OCI-LY7 (cell line): ENCODE measurements at regions not wholly inside any gene's neighbourhood (a gene's known extent, or its start where the extent isn't known, plus 50 kb on each side); places are given as distances from the start of the nearest gene placed in this dataset.

ENCODE experiments used
- BruUV-seq: library from RNA; stranded (reverse); fragments of 400-500 nt; replicated peaks from 2 replicates; lab custom pipeline; 2021; lab: Mats Ljungman, UMichigan
- CTCF ChIA-PET: fragments of 300-600 bp; sonication (Branson Sonifier 250); formaldehyde crosslinking; loops from one replicate; lab custom pipeline; 2022; ENCODE audit warnings: antibody characterized with exemption; ENCODE audit not compliant: unreplicated experiment; lab: Charles Lee
- POLR2A ChIA-PET: fragments of 300-600 bp; sonication (Branson Sonifier 250); formaldehyde crosslinking; loops from one replicate; lab custom pipeline; 2022; ENCODE audit warnings: antibody characterized with exemption; lab: Charles Lee
- DNase-seq: peaks from one replicate; pipeline ENCODE4 v3.0.0-alpha.2; 2015; ENCODE audit warnings: low spot score
- H2AFZ ChIP-seq: fragments of 200-600 bp; sonication (generic), shearing (Covaris generic); 2 replicates; pipeline ENCODE4 v1.6.1; 2014; ENCODE audit warnings: mild to moderate bottlenecking, antibody characterized with exemption, low read length, moderate library complexity
- H3K27ac ChIP-seq: fragments of 200-600 bp; sonication (generic); 2 replicates; pipeline ENCODE4 v1.5.1; 2014; ENCODE audit warnings: mixed run types, low read depth, mild to moderate bottlenecking, moderate library complexity, low read length, inconsistent platforms; ENCODE audit not compliant: poor library complexity, severe bottlenecking
- H3K36me3 ChIP-seq: fragments of 200-600 bp; sonication (generic); 2 replicates; pipeline ENCODE4 v1.6.1; 2014; ENCODE audit warnings: mild to moderate bottlenecking, antibody characterized with exemption, low read length, moderate library complexity, mixed read lengths; ENCODE audit not compliant: insufficient read depth
- H3K4me1 ChIP-seq: fragments of 200-600 bp; sonication (generic); 2 replicates; pipeline ENCODE4 v1.5.1; 2014; ENCODE audit warnings: mild to moderate bottlenecking, low read length; ENCODE audit not compliant: insufficient read depth, poor library complexity, severe bottlenecking
- H3K4me2 ChIP-seq: fragments of 200-600 bp; sonication (generic); 2 replicates; pipeline ENCODE4 v1.6.1; 2014; ENCODE audit warnings: mild to moderate bottlenecking, low read length
- H3K4me3 ChIP-seq: fragments of 200-600 bp; sonication (generic); 2 replicates; pipeline ENCODE4 v1.5.1; 2014; ENCODE audit warnings: mild to moderate bottlenecking, low read depth, low read length; ENCODE audit not compliant: poor library complexity, severe bottlenecking
- H3K79me2 ChIP-seq: fragments of 200-600 bp; sonication (generic); 2 replicates; pipeline ENCODE4 v1.6.1; 2016; ENCODE audit warnings: low read depth, mild to moderate bottlenecking, low read length, moderate library complexity, mixed read lengths; ENCODE audit not compliant: insufficient read depth
- H3K9me2 ChIP-seq: fragments of 200-600 bp; sonication (generic); 2 replicates; pipeline ENCODE4 v1.6.1; 2016; ENCODE audit warnings: mild to moderate bottlenecking, low read length, mixed read lengths; ENCODE audit not compliant: insufficient read depth
- H3K9me3 ChIP-seq: fragments of 200-600 bp; sonication (generic); 2 replicates; pipeline ENCODE4 v1.6.1; 2014; ENCODE audit warnings: mild to moderate bottlenecking, mixed run types, low read length, mixed read lengths
- H4K20me1 ChIP-seq: fragments of 200-600 bp; sonication (generic); 2 replicates; pipeline ENCODE4 v1.6.1; 2014; ENCODE audit warnings: mild to moderate bottlenecking, antibody characterized with exemption, low read length, moderate library complexity, mixed read lengths; ENCODE audit not compliant: insufficient read depth
- CTCF ChIP-seq: fragments of 200-600 bp; sonication (generic); conservative IDR thresholded peaks from 2 replicates; pipeline ENCODE4 v1.5.1; 2014; ENCODE audit warnings: mild to moderate bottlenecking, antibody characterized with exemption, low read length, moderate library complexity, mixed read lengths
- EZH2phosphoT487 ChIP-seq: fragments of 200-600 bp; sonication (generic); IDR thresholded peaks from 2 replicates; pipeline ENCODE4 v1.6.1; 2018; ENCODE audit warnings: low read depth, borderline replicate concordance, mild to moderate bottlenecking, mixed run types, antibody characterized with exemption, low read length, moderate library complexity, mixed read lengths
- intact Hi-C: fragments of 100-400 bp; cut with micrococcal nuclease; formaldehyde crosslinking; loops from one replicate; pipeline ENCODE4 v1.10.0; 2022; ENCODE audit not compliant: unreplicated experiment

GRCh38 chr4:125501090-125501489 is 186.3 kb downstream of the FAT4 start:
- no peaks in the 10 kb centered on the region for H3K36me3 ChIP-seq
- H3K9me3 ChIP-seq, result no peaks in the 10 kb centered on the region
- no peaks in the 10 kb centered on the region for H3K4me1 ChIP-seq
- H3K4me3 ChIP-seq, result no peak overlapping the region
- no peak overlapping the region for H3K27ac ChIP-seq
- ChIA-PET POLR2A (interaction anchor here (0.9 kb wide), 1 partner anchor 12 kb away, joined by 3 read pairs; no protein-coding TSS in a partner anchor), CTCF (no interaction called here)
- H4K20me1 ChIP-seq, result no peaks in the 10 kb centered on the region
- no peaks in the 10 kb centered on the region for H3K9me2 ChIP-seq
- TF ChIP-seq CTCF (no peak), EZH2phosphoT487 (no peak)
- DNase-seq, result no peak
- H3K79me2 ChIP-seq, result no peaks in the 10 kb centered on the region
- no peak overlapping the region for H2AFZ ChIP-seq
- H3K4me2 ChIP-seq, result no peak overlapping the region
- no TSS peak for BruUV-seq
- intact Hi-C loops, result no loop called here

GRCh38 chr4:125501568-125501967 is 186.8 kb downstream of the FAT4 start:
- intact Hi-C loops, result no loop called here
- POLR2A ChIA-PET, result interaction anchor here (0.9 kb wide), 1 partner anchor 11 kb away, joined by 3 read pairs; no protein-coding TSS in a partner anchor
- Histone ChIP-seq H3K27ac (no peak overlapping the region), H3K4me3 (no peak overlapping the region), H2AFZ (no peak overlapping the region), H3K9me3 (no peaks in the 10 kb centered on the region), H3K4me2 (no peak overlapping the region), H4K20me1 (no peaks in the 10 kb centered on the region), H3K9me2 (no peaks in the 10 kb centered on the region), H3K4me1 (no peaks in the 10 kb centered on the region), H3K79me2 (no peaks in the 10 kb centered on the region), H3K36me3 (no peaks in the 10 kb centered on the region)
- TF ChIP-seq EZH2phosphoT487 (no peak), CTCF (no peak)
- no TSS peak for BruUV-seq
- CTCF ChIA-PET, result no interaction called here
- DNase-seq, result no peak

GRCh38 chr4:125505621-125506020 is 190.9 kb downstream of the FAT4 start:
- H3K9me3 ChIP-seq, result no peaks in the 10 kb centered on the region
- CTCF ChIA-PET, result no interaction called here
- intact Hi-C loops, result no loop called here
- H3K4me2 ChIP-seq, result no peak overlapping the region
- TF ChIP-seq EZH2phosphoT487, result no peak
- no peak for TF ChIP-seq CTCF
- no peaks in the 10 kb centered on the region for H4K20me1 ChIP-seq
- POLR2A ChIA-PET, result interaction anchor here (1.0 kb wide), 1 partner anchor 16 kb away, joined by 4 read pairs; no protein-coding TSS in a partner anchor
- no peak for DNase-seq
- H2AFZ ChIP-seq, result no peak overlapping the region
- H3K79me2 ChIP-seq, result no peaks in the 10 kb centered on the region
- no peak overlapping the region for H3K4me3 ChIP-seq
- H3K9me2 ChIP-seq, result no peaks in the 10 kb centered on the region
- BruUV-seq, result no TSS peak
- H3K36me3 ChIP-seq, result no peaks in the 10 kb centered on the region
- no peaks in the 10 kb centered on the region for H3K4me1 ChIP-seq
- H3K27ac ChIP-seq, result no peak overlapping the region
